SH-SY5Y (cell line): ENCODE measurements at regions not wholly inside any gene's neighbourhood (a gene's known extent, or its start where the extent isn't known, plus 50 kb on each side); places are given as distances from the start of the nearest gene placed in this dataset.

Source experiments
- GATA2 ChIP-seq: IDR thresholded peaks from 2 replicates; pipeline ENCODE4 v1.6.1; 2011; ENCODE audit warnings: mild to moderate bottlenecking, low read depth, low read length
- GATA3 ChIP-seq: IDR thresholded peaks from 2 replicates; pipeline ENCODE4 v1.6.1; 2011; ENCODE audit warnings: low read depth, mild to moderate bottlenecking, low read length, moderate library complexity

- no peak for TF ChIP-seq GATA2
- no peak for TF ChIP-seq GATA3
Measured at GRCh38 chr12:20314328-20314727, 54.0 kb upstream of the PDE3A start.
